Osteoblast (primary cell): ENCODE measurements at regions not wholly inside any gene's neighbourhood (a gene's known extent, or its start where the extent isn't known, plus 50 kb on each side); places are given as distances from the start of the nearest gene placed in this dataset.
"Not testable (repeated sequence)": the region's sequence is repeated elsewhere in the genome, so short reads cannot be mapped to it uniquely, and the experiment has no call there.

Experiments
- DNase-seq: peaks from one replicate; pipeline ENCODE4 v3.0.0; 2011; ENCODE audit warnings: low spot score, mixed read lengths; ENCODE audit not compliant: insufficient read length; ENCODE audit errors: missing footprints
- H2AFZ ChIP-seq: 2 replicates; pipeline ENCODE4 v1.6.0; 2011; ENCODE audit warnings: mild to moderate bottlenecking, low read length
- H3K27ac ChIP-seq: 2 replicates; pipeline ENCODE4 v1.5.1; 2011; ENCODE audit warnings: mild to moderate bottlenecking, low read depth, low read length, moderate library complexity
- H3K27me3 ChIP-seq: 2 replicates; pipeline ENCODE4 v1.6.0; 2012; ENCODE audit warnings: mild to moderate bottlenecking, control low read depth, inconsistent platforms, low read length, moderate library complexity; ENCODE audit not compliant: insufficient read depth
- H3K36me3 ChIP-seq: 2 replicates; pipeline ENCODE4 v1.5.1; 2011; ENCODE audit warnings: mild to moderate bottlenecking, low read length, control low read depth, moderate library complexity; ENCODE audit not compliant: insufficient read depth
- H3K4me1 ChIP-seq: 2 replicates; pipeline ENCODE4 v1.5.1; 2011; ENCODE audit warnings: mild to moderate bottlenecking, low read length, control low read depth, moderate library complexity; ENCODE audit not compliant: insufficient read depth
- H3K4me2 ChIP-seq: 2 replicates; pipeline ENCODE4 v1.6.0; 2011; ENCODE audit warnings: mild to moderate bottlenecking, low read length; ENCODE audit not compliant: insufficient read depth
- H3K4me3 ChIP-seq: fragments of 200-600 bp; sonication (generic); 3 replicates; pipeline ENCODE4 v1.5.1; 2012; ENCODE audit warnings: mild to moderate bottlenecking, low read length, inconsistent platforms; ENCODE audit not compliant: insufficient read depth
- H3K79me2 ChIP-seq: 2 replicates; pipeline ENCODE4 v1.6.0; 2012; ENCODE audit warnings: mild to moderate bottlenecking, low read length, control low read depth, inconsistent platforms; ENCODE audit not compliant: insufficient read depth
- H3K9me3 ChIP-seq: 2 replicates; pipeline ENCODE4 v1.5.1; 2011; ENCODE audit warnings: low read depth, low read length, control low read depth
- H4K20me1 ChIP-seq: 2 replicates; pipeline ENCODE4 v1.6.0; 2012; ENCODE audit warnings: mild to moderate bottlenecking, low read length, control low read depth; ENCODE audit not compliant: insufficient read depth
- TF ChIP-seq, protein P1 (sequence below): IDR thresholded peaks from 2 replicates; pipeline ENCODE4 v1.5.1; 2011; ENCODE audit warnings: mild to moderate bottlenecking, low read depth, low read length, moderate library complexity; ENCODE audit errors: extremely low read depth

- no peaks in the 10 kb centered on the region for H3K27me3 ChIP-seq
- H3K4me3 ChIP-seq, result no peak overlapping the region
- no peaks in the 10 kb centered on the region for H3K79me2 ChIP-seq
- no peaks in the 10 kb centered on the region for H3K36me3 ChIP-seq
- no peaks in the 10 kb centered on the region for H3K4me1 ChIP-seq
- DNase-seq, result no peak
- no peaks in the 10 kb centered on the region for H4K20me1 ChIP-seq
- no peak overlapping the region for H3K4me2 ChIP-seq
- TF ChIP-seq, protein P1, sequence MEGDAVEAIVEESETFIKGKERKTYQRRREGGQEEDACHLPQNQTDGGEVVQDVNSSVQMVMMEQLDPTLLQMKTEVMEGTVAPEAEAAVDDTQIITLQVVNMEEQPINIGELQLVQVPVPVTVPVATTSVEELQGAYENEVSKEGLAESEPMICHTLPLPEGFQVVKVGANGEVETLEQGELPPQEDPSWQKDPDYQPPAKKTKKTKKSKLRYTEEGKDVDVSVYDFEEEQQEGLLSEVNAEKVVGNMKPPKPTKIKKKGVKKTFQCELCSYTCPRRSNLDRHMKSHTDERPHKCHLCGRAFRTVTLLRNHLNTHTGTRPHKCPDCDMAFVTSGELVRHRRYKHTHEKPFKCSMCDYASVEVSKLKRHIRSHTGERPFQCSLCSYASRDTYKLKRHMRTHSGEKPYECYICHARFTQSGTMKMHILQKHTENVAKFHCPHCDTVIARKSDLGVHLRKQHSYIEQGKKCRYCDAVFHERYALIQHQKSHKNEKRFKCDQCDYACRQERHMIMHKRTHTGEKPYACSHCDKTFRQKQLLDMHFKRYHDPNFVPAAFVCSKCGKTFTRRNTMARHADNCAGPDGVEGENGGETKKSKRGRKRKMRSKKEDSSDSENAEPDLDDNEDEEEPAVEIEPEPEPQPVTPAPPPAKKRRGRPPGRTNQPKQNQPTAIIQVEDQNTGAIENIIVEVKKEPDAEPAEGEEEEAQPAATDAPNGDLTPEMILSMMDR, result no peak
- H3K27ac ChIP-seq, result no peak overlapping the region
- no peaks in the 10 kb centered on the region for H3K9me3 ChIP-seq
- H2AFZ ChIP-seq, result no peak overlapping the region
Measured at GRCh38 chr2:56831780-56832179, 648.0 kb downstream of the CCDC85A start.

GRCh38 chr2:56834686-56835085, 650.9 kb downstream of the CCDC85A start:
- no peak overlapping the region for H2AFZ ChIP-seq
- no peak overlapping the region for H3K4me3 ChIP-seq
- TF ChIP-seq, protein P1, result no peak
- no peaks in the 10 kb centered on the region for H3K36me3 ChIP-seq
- no peaks in the 10 kb centered on the region for H3K4me1 ChIP-seq
- no peaks in the 10 kb centered on the region for H3K9me3 ChIP-seq
- DNase-seq, result no peak
- no peaks in the 10 kb centered on the region for H4K20me1 ChIP-seq
- H3K27ac ChIP-seq, result no peak overlapping the region
- no peaks in the 10 kb centered on the region for H3K79me2 ChIP-seq
- H3K4me2 ChIP-seq, result no peak overlapping the region
- H3K27me3 ChIP-seq, result no peaks in the 10 kb centered on the region

DNA sequence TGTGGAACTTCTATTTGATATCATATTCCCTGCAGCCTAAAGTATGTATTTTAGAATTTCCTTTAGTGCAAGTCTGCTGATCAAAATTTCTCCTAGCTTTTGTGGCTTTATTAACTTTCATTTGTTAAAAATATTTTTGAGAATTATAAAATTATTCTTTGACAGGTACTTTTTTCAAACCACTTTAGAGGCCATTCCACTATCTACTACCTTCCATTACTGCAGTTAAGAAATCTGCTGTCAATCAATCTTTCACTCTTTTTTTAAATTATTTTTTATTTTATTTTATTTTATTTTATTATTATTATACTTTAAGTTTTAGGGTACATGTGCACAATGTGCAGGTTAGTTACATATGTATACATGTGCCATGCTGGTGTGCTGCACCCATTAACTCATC, 656.2 kb downstream of the CCDC85A start:
- H2AFZ ChIP-seq, H3K27me3 ChIP-seq, H3K79me2 ChIP-seq, H3K4me2 ChIP-seq, H3K36me3 ChIP-seq, H3K9me3 ChIP-seq, H4K20me1 ChIP-seq, H3K4me3 ChIP-seq, H3K27ac ChIP-seq, DNase-seq, H3K4me1 ChIP-seq: not testable (repeated sequence)

GRCh38 chr2:56860991-56861390, 677.2 kb downstream of the CCDC85A start:
- Histone ChIP-seq H3K79me2 (no peaks in the 10 kb centered on the region), H3K4me1 (no peaks in the 10 kb centered on the region), H4K20me1 (no peaks in the 10 kb centered on the region), H3K9me3 (peaks cover 3% of the 10 kb centered on the region), H2AFZ (no peak overlapping the region), H3K36me3 (no peaks in the 10 kb centered on the region), H3K27me3 (no peaks in the 10 kb centered on the region), H3K4me3 (no peak overlapping the region), H3K4me2 (no peak overlapping the region), H3K27ac (no peak overlapping the region)
- TF ChIP-seq, protein P1, result no peak
- DNase-seq, result no peak
